Stromal cell of bone marrow (primary cell): ENCODE measurements at regions not wholly inside any gene's neighbourhood (a gene's known extent, or its start where the extent isn't known, plus 50 kb on each side); places are given as distances from the start of the nearest gene placed in this dataset.
"Not testable (repeated sequence)": the region's sequence is repeated elsewhere in the genome, so short reads cannot be mapped to it uniquely, and the experiment has no call there.

Source experiments
- DNase-seq: peaks from one replicate; pipeline ENCODE4 v3.0.0-alpha.2; 2012; ENCODE audit warnings: low read depth

DNA sequence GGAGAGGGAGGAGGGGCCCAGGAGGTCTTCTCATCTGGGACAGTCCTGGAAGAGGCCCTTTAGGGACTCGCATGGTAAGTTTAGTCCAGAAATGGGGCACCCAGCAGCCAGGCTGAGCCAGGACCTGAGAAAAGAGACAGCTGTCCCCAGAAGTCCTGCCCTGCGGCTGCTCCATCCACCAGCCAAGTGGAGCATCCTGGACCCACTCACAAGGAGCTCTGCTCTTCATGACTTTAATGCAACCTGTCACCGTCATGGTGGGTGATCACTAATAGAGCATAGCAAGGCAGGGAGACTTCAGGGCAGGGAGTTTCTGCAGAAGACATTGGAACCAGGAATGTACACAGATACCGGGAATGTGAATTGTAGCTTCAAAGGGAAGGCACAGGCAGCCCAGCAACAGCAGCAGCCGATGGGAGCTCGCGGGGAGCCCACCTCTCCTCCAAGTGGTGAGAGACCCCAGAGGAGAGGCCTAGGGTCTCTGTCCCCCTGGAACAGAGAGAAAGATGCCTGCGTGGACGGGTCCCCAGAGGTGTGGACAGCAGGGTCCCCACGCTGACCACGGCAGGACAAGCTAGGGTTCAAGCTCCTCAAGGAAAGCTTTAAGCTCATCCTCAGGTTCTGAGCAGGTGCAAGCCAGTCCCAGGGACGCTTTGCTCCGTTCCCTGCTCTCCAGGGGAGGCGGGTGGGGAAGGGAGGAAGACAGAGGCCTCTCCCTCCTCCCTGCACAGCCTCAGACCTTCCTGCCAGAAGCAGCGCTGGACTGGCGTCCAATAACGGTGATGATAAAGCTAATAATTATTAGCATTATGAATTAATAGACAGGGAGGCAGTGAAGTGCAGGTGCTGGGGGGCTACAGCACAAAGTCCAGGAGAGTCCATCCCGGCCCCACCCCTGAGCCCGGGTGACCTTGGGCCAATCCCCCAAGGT, 335.3 kb downstream of the ADGRD1 start:
- not testable (repeated sequence) for DNase-seq

DNA sequence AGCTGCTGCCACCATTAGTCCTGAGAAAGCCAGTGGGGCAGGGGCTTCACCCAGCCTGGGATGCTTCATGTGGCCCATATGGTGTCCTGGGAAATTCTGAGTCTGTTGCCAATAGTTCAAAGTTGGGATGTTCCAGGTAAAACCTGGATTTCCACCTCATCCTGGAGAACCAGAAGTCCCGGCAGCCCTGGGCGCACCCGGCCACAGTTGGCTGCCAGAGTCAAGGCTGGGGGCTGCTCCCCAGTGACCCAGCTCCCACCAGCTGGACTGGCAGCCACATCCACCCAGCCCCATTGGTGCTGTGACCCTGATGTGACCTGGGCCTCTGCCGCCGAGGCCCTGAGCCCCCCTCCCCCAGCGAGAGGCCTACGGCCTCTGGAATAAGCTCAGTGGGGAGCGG, 336.1 kb downstream of the ADGRD1 start:
- not testable (repeated sequence) for DNase-seq

DNA sequence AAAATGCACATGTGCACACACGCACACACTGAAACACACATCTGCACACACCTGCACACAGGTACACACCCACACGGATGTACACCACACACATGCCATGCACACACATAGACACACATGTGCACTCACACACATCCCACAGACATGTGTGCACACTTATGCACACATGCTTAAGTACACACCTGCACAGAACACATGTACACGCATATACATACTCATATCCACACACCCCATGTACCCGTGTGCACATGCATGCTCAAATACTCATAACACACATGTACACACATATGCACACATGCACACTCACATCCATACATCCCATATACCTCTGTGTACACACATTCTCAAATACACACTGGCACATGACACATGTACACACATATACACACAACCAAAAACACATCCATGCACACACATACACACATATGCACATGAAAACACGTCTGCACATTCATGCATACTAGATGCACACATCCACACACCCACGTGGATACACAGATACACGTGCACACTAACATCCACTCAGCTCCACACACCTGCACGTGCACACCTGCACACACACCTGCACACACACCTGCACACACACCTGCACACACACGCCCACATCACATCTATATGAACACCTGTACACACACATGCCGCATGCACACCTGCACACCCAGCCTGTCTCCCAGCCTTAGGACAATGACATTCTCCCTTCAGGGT, 336.7 kb downstream of the ADGRD1 start:
- DNase-seq = no peak

DNA sequence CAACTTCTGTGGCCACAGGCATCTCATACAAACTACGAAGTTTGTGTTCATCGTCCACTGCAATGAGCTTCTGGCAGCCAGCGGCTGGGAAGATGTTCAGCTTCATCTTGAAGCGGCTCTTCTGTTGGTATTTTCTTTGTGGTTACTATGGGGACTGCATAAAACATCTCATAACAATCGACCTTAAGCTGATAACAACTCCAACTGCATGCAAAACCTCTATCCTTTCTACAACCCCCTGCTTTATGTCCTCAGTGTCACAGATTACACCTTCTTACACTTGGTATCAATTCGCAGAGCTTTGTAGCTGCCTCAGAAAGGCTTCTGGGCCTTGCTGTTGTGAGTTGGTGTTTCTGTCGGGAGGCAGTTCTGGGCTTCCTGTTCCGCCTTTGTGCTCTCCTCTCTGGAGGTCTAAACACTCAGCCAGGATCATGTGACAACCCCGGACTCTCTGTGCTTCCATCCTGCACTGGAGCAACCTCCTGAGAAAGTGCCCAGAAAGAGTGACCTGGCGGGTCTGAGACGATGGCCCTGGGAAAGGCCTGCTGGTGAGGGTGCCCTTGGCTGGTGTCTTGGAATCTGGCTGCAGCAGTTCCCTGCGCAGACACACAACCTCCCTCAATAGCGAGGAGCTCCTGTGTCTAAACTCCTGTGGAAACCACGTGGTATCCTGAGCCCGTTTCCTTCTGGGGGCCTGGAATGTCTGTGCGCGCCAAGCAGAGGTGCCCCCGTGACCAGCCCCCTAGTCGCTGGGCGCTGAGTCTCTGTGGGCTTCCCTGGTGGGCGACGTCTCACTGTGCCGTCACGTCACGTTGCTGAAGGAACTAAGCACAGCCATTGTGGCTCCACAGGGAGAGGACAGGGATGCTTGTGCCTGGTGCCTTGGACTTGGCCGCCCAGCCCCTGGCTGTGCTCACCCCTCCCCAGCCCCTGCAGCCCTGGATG, 339.6 kb downstream of the ADGRD1 start:
- not testable (repeated sequence) for DNase-seq

DNA sequence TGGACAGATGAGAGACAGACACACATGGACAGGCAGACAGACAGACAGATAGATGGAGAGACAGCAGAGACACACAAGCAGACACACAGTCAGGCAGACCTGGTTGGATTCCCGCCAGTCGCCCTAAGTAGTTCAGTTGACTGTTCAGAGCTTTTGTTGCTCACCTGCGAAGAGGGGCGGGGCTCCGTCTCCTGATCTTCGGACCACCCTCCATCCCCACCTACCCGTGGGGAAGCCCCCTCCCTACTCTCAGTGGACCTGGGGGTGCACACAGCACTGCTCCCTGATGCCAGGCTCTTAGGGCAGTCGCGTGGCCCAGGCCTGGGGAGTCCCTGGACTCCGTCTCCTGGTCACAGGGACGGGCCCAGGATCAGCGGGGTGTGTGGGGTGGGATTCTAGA, 341.0 kb downstream of the ADGRD1 start:
- not testable (repeated sequence) for DNase-seq

DNA sequence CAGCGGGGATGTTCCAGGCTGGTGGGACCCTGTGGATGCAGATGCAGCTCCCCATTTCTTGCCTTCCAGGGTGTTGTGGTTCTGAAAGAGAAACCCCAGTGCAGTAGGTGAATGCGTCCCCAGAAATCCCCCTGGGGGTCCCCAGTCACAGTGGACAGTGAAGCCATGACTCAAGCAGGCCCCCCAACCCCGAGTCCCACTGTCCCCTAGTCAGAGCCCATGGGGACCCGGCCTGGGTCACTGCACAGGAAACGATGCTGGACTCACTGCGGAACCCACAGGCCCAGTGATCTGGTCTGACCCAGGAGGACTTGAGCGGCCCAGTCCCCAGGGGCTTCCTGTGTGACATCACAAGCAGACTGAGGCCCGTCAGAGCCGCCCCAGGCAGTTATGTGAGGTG, 341.4 kb downstream of the ADGRD1 start:
- DNase-seq = not testable (repeated sequence)

DNA sequence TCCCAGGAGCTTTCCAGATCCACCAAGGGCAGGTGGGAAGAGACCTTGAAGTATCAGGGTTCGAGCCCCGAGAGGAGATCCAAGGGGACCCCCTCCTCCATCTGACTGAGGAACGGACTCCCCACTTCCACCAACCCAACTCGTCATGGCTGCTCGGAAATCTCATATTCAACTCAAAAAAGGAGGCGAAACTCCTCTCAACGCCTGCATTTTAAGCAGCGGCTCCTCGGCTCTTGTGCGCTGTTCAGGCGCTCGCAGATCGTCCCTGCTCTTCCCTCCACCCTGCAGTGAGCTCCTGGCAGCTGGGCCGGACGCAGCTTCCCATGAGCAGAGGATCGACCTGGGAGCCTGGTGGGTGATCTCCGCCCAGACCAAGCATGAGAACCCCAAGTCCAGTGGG, 341.9 kb downstream of the ADGRD1 start:
- not testable (repeated sequence) for DNase-seq

DNA sequence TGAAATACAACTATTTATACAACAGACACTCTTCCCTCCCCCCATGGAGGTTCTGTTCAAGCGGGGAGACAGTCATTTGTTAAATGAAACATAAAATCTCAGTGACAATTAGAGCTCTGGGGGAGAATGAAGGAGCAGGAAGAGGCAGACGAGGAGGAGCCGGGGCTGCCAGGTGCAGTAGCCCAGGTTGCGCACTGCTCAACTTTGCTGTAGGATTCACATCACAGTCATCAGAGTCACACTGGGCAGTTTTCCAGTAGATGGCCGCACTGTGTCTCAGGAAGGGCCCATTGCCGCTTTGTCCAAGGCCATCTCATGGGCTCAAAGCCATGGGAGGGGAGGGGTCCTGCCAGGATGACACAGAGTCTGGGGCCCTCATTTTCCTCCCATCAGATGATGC, 342.4 kb downstream of the ADGRD1 start:
- DNase-seq = not testable (repeated sequence)

DNA sequence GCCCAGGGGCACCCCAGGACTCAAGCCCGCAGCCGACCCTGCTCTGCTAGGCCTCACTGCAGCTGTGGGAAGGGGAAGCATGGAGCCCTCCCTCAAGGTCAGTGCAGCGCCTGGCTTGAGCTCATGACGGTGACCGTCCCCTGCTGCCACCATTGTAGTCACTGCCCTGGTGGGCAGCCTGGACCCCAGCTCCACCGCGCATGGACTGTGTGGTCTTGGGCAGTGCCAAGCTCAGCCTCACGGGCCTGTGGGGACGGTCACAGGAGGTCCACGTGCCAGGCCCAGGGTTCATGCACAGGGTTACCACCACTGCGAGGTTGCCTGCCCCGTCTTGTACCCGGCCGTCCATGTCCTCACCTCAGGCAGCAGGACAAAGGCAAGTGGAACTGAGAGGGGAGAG, 342.9 kb downstream of the ADGRD1 start:
- not testable (repeated sequence) for DNase-seq

DNA sequence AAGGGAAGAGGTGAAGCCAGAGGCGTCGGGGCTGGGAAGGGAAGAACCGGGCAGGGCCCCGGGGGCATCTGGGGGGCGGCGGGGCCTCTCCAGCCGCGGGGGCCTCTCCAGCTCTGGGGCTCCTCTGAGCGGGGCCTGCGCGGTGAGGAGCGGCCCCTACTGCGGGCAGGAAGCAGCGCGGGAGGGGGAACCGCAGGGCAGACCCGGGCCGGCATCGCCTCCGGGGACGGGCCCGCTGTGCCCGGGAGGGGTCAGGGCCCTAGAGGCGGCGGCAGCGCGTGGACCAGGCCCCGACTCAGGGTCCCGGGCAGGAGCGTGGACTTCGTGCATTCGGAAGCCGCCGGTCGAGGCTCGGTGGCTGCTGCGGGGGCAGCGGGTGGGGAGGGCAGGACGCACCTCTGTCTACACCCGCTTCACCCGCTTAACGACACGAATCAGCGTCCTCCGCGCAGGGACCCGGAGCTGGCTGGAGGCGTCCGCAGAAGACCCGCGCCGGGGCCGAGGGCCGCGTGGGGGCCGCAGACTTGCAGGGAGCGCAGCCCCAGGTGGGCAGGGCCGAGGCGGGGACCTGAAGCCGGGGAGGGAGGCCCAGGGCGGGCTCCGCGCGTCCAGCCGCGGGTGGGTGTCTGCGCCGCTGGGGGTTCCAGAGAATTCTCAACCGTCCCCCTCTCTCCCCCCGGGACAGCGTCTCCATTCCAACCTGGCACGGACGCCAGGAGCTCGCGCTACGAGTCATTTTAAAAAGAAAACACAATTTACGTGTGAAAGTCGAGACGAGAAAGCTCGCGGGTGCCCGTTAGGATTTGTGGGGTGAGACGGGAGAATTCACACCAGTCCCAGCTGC, 345.0 kb downstream of the ADGRD1 start:
- DNase-seq = not testable (repeated sequence)

DNA sequence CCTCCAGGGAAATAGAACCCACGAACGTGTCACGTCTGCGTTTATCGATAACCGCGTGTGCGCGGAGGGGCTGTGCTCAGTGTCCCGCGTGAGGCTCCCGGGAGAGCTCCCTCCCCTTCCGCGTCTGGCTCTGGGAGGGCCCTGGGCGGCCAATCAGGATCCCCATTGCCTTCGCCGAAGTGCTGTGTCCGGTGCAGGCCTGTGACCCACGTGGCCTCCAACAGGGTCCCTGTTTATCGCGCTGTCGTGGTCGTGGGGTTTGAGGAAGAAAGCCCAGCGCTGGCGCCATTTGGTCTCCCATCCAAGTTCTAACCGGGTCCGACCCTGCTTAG, 345.6 kb downstream of the ADGRD1 start:
- DNase-seq = not testable (repeated sequence)

DNA sequence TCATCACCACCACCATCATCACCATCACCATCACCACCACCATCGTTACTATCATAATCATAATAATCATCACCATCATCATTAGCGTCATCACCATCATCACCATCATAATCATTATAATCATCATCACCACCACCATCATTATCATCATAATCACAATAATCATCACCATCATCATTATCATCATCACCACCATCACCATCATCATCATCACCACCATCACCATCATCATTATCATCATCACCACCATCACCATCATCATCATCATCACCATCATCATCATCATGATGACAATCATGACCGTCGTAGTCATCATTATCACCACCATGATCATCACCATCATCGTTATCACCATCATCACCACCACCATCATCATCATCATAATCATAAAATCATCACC, 349.9 kb downstream of the ADGRD1 start:
- not testable (repeated sequence) for DNase-seq

DNA sequence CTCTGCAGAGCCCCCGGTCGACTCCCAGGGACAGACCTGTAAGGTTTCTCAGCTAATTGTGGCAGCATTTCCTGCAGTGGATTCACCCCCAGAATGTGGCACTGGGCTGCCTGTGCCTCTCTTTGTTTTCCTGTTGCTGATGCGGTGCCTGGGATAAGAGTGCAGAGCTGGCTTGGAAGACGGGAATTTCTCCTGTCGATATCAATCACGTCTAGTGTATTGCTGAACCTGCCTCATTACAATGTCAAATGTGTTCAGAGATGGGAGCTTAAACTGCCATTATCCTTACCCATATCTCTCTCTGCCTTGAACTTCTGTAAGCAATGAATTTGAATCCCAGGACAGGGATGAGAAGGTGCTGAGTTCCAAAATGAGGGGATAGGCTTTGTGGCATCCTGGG, 350.9 kb downstream of the ADGRD1 start:
- DNase-seq = not testable (repeated sequence)

DNA sequence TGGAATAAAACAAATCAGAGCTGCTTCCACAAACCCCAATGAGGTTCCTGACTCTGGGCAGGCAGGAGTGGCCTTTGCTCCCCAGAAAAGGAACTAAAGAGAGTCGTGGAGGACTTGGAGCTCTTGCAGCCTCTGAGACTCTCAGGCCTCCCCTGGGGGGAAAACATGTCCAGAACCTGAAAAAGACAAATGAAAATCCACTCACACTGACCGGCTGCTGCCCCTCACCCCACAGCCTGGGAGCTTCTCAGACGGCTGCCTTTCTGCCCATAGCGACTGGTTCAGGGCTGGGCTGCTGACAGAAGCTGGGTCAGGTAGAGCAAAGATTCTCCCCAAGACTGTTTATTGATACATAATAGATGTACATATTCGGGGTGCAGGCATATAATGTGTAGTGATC, 356.0 kb downstream of the ADGRD1 start:
- no peak for DNase-seq

DNA sequence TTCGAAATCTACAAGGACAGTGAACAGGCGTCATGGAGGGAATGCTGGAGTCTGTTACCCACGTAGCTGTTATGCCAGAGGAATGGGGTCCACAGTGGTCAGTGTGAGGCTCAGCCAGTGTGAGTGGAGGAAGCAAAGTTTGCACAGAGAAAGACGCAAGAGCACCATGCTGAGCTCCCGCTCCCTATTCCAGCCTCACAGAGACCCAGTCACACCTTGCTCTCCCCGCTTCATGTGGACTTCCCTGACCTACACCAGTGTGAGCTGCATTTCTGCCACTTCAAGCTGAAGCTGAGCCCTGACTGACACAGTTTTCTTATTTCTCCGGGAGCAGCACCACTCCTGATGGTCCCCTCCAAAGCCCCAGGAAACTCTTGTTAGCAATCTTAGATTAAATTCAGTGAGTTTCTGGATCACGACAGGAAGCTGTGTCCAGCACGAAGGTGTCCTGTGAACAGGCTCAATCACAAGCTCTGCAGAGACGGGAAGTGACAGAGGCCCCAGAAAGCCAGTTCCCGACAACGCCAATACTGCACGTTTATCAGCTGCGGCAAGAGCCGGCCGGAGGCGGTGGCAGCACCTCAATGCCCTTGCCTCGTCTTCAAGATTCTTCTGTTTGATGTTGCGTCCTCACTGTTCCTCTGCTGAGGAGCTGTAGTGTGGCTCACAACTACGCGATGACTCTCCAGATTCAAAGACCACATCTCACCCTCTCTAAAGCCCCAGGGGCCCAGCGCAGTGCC, 356.7 kb downstream of the ADGRD1 start:
- not testable (repeated sequence) for DNase-seq

DNA sequence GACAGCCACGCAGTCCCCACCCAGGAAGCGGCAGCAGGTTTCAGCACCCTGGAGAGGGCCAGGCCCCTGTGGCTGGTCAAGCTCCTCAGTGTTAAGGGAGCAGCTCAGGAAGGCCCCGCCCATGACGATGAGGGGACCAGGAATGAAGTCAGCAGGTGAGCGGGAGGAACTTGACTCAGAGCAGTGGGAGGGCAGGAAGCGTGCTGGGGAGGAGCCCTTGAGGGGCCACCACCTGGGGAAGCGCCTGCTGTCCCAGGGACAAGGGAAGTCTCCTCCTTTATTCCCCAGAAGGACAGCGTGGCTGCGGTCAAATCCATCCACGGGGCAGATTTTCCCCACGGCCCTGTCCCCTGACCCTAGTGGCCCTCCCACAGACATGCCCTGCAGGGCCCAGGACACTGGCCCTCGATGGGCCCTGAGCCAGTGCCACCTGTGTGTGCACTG, 357.6 kb downstream of the ADGRD1 start:
- not testable (repeated sequence) for DNase-seq

DNA sequence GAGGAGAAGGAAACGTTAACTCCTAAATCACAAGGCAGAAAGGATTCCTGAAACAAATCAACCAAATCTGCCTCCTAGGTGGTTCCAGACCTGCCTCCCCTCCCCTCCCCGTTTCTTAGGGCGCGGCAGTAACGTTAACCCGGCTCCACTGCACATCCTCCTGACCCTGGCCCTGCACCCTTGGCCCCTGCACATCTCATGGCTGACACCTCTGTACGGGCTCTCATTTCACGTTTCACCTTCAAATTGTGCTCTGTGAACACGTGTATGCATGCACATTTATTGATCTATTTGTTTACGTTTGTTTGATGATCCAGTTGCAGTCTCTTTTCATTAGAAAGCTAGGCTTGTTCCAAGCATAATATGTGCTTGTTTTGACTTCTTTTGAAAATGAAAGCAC, 358.1 kb downstream of the ADGRD1 start:
- DNase-seq = no peak

DNA sequence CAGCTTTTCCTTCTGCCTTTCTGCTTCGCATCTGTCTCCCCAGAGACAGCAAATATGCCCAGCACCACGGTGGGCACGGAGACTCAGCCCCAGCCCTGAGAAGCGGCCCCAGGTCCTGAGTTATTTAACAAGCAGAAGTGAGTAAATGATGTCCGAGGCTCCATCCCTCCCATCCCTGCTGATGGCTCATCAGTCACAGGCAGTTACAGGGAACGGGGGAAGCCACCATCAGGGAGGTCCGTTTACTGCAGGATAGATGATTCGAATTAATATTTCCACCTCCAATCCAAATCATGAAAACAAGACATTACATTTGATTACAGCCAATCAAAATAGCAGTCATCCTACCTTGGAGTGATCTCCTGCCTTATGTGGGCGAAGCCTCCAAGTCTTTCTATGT, 358.7 kb downstream of the ADGRD1 start:
- DNase-seq = not testable (repeated sequence)

DNA sequence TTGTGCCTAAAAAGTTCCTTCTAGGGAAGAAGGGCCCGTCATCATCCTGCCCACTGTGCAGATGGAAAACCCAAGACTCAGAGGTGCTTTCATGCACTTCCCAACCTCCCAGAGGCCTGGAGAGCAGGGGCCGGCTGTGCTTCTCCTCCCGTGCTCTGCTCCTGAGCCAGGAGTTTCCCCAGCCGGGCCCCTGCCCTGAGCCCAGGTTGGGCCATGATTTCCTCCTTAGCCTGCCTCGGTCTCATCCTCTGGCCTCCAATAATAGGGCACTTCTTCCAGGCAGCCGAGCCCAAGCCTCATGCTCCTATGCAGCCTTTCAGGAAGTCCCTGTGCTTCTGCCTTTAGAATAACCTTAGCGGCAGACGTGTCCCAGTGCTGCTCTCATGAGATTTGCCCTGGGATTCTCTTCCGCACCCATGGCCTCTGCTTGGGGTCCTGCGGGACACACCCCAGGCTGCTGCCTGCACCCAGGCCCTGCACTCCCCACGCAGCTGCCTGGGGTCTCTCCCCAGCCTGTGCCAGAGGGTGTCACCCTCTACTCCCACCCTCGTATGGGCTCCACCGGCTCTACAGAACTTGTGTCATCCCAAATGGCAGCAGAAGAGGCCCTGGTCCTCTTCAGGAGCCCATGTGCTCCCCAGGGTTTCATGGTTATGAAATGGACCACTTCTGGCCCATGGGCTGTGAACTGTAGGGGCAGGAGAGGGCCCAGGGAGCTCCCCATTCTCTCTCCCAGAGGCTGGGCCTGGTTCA, 359.3 kb downstream of the ADGRD1 start:
- DNase-seq = no peak

DNA sequence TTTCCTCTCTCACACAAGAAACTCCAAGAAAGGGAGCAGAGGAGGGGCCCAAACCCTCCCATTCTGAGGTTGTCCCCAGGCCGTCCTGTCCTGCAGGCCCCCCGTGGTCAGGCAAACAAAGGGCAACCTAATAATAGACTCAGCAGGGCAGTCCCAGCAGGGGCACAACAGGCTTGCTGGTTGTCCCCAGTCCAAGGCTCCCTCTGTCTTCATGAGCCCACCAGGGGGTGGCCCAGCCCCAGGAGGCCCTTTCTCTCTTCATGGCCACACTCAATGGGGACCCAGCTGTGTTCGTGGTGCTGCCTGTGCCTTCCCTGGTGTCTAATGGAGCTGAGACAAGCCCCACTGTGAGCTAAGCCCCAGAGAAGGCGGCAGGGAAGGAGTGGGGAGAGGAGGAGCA, 359.9 kb downstream of the ADGRD1 start:
- no peak for DNase-seq
